HEK293 (cell line): ENCODE measurements at regions not wholly inside any gene's neighbourhood (a gene's known extent, or its start where the extent isn't known, plus 50 kb on each side); places are given as distances from the start of the nearest gene placed in this dataset.

Source experiments
- CTCF ChIA-PET: fragments of 350-600 bp; formaldehyde crosslinking; extraction: SDS; loops from one replicate; lab custom pipeline; 2021; ENCODE audit warnings: antibody characterized with exemption; lab: Yijun Ruan, JAX
- POLR2A ChIA-PET: fragments of 300-600 bp; formaldehyde crosslinking; extraction: SDS; loops from one replicate; lab custom pipeline; 2020; ENCODE audit warnings: antibody characterized with exemption, inconsistent platforms; lab: Yijun Ruan, JAX
- H3K27ac ChIP-seq: fragments of 200-500 bp; sonication (Bioruptor generic); 2 replicates; pipeline ENCODE4 v1.5.1; 2014; ENCODE audit warnings: low read depth, low read length, control low read depth, inconsistent platforms; ENCODE audit errors: extremely low read depth
- H3K36me3 ChIP-seq, 2 experiments: fragments of 200-500 bp in 1 of 2; sonication (Bioruptor generic) in 1 of 2; 1 replicate in 1 of 2; 2 replicates in 1 of 2; pipeline ENCODE4 v1.5.1; 2014 to 2017; ENCODE audit warnings: inconsistent platforms in 2 of 2, low read length in 2 of 2; ENCODE audit not compliant: control insufficient read depth in 2 of 2, insufficient read depth in 1 of 2
- H3K4me1 ChIP-seq: fragments of 200-500 bp; sonication (Bioruptor generic); 2 replicates; pipeline ENCODE4 v1.5.1; 2014; ENCODE audit warnings: mild to moderate bottlenecking, low read length, inconsistent platforms; ENCODE audit not compliant: control insufficient read depth, insufficient read depth
- H3K4me3 ChIP-seq: 2 replicates; pipeline ENCODE4 v1.5.1; 2011; ENCODE audit warnings: low read depth, mild to moderate bottlenecking, control low read depth, low read length, moderate library complexity
- H3K9me3 ChIP-seq: fragments of 200-500 bp; sonication (Bioruptor generic); 2 replicates; pipeline ENCODE4 v1.5.1; 2014; ENCODE audit warnings: low read depth, low read length, inconsistent platforms; ENCODE audit not compliant: control insufficient read depth, insufficient read depth
- HOXC10 ChIP-seq: sonication (generic); formaldehyde crosslinking; IDR thresholded peaks from 2 replicates; pipeline ENCODE4 v1.8.1; 2023; ENCODE audit warnings: mild to moderate bottlenecking, missing genetic modification reagents
- MYNN ChIP-seq: fragments of 450-650 bp; formaldehyde crosslinking; IDR thresholded peaks from 2 replicates; pipeline ENCODE4 v1.5.1; 2016; ENCODE audit warnings: missing biosample characterization, missing genetic modification characterization, borderline replicate concordance
- SCRT1 ChIP-seq: fragments of 450-650 bp; formaldehyde crosslinking; IDR thresholded peaks from 2 replicates; pipeline ENCODE4 v1.5.1; 2016; ENCODE audit warnings: missing biosample characterization, missing genetic modification characterization, borderline replicate concordance
- ZNF133 ChIP-seq: fragments of 450-650 bp; formaldehyde crosslinking; IDR thresholded peaks from 2 replicates; pipeline ENCODE4 v1.5.1; 2016; ENCODE audit warnings: missing biosample characterization, missing genetic modification characterization
- ZNF354C ChIP-seq: fragments of 450-650 bp; formaldehyde crosslinking; IDR thresholded peaks from 2 replicates; pipeline ENCODE4 v1.5.1; 2016; ENCODE audit warnings: missing biosample characterization, missing genetic modification characterization, low read depth, borderline replicate concordance
- ZNF416 ChIP-seq: fragments of 450-650 bp; formaldehyde crosslinking; IDR thresholded peaks from 2 replicates; pipeline ENCODE4 v1.5.1; 2016; ENCODE audit warnings: missing biosample characterization, missing genetic modification characterization
- ZNF501 ChIP-seq: fragments of 450-650 bp; formaldehyde crosslinking; IDR thresholded peaks from 2 replicates; pipeline ENCODE4 v1.5.1; 2016; ENCODE audit warnings: missing biosample characterization, missing genetic modification characterization
- ZNF548 ChIP-seq: fragments of 450-650 bp; formaldehyde crosslinking; IDR thresholded peaks from 2 replicates; pipeline ENCODE4 v1.5.1; 2016; ENCODE audit warnings: missing biosample characterization, missing genetic modification characterization
- ZNF585B ChIP-seq: fragments of 450-650 bp; formaldehyde crosslinking; IDR thresholded peaks from 2 replicates; pipeline ENCODE4 v1.5.1; 2016; ENCODE audit warnings: missing biosample characterization, missing genetic modification characterization
- ZNF610 ChIP-seq: fragments of 450-650 bp; formaldehyde crosslinking; IDR thresholded peaks from 2 replicates; pipeline ENCODE4 v1.5.1; 2016; ENCODE audit warnings: missing biosample characterization, missing genetic modification characterization, borderline replicate concordance
- ZNF677 ChIP-seq: fragments of 450-650 bp; IDR thresholded peaks from 2 replicates; pipeline ENCODE4 v1.5.0; 2018; ENCODE audit warnings: missing biosample characterization, mild to moderate bottlenecking, missing genetic modification characterization, moderate library complexity
- ZNF747 ChIP-seq: fragments of 450-650 bp; formaldehyde crosslinking; IDR thresholded peaks from 2 replicates; pipeline ENCODE4 v1.5.1; 2016; ENCODE audit warnings: missing biosample characterization, missing genetic modification characterization
- TF ChIP-seq, protein P1 (sequence below): fragments of 450-650 bp; formaldehyde crosslinking; conservative IDR thresholded peaks from 2 replicates; pipeline ENCODE4 v1.5.1; 2016; ENCODE audit warnings: low read depth, missing biosample characterization, missing genetic modification characterization
- TF ChIP-seq, protein P2 (sequence below): fragments of 450-650 bp; formaldehyde crosslinking; IDR thresholded peaks from 2 replicates; pipeline ENCODE4 v1.5.0; 2017; ENCODE audit warnings: missing biosample characterization, missing genetic modification characterization, borderline replicate concordance
- TF ChIP-seq, protein P3 (sequence below): fragments of 450-650 bp; IDR thresholded peaks from 2 replicates; pipeline ENCODE4 v1.5.1; 2018; ENCODE audit warnings: missing biosample characterization, mild to moderate bottlenecking, missing genetic modification characterization

- CTCF ChIA-PET, result no interaction called here
- POLR2A ChIA-PET, result no interaction called here
These were observed 87.4 kb upstream of the CDH10 start for GRCh38 chr5:24732184-24732583.

DNA sequence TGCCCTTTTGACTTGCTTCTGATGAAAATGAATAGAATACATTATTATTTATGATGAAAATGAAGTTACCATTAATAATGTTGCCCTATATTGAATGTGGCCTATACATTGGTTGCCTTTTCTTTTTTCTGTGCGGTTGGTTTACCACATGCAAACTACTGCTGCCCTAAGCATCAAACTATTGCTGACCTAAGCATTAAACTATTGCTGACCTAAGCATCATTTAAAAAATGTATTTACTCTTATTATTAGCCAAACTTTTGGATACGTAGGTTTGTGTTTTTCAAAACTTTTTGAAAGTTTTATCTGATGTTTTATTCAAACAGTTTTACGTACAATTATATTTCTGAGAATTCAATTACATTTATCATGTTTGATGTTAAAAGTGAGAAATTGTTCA, 76.0 kb upstream of the CDH10 start:
- no peaks in the 10 kb centered on the region for H3K9me3 ChIP-seq
- no peak overlapping the region for H3K4me3 ChIP-seq
- no peaks in the 10 kb centered on the region for H3K4me1 ChIP-seq
- H3K27ac ChIP-seq, result no peak overlapping the region
- no peak for TF ChIP-seq HOXC10 (CRISPR knock-in tag)
- TF ChIP-seq, protein P1, sequence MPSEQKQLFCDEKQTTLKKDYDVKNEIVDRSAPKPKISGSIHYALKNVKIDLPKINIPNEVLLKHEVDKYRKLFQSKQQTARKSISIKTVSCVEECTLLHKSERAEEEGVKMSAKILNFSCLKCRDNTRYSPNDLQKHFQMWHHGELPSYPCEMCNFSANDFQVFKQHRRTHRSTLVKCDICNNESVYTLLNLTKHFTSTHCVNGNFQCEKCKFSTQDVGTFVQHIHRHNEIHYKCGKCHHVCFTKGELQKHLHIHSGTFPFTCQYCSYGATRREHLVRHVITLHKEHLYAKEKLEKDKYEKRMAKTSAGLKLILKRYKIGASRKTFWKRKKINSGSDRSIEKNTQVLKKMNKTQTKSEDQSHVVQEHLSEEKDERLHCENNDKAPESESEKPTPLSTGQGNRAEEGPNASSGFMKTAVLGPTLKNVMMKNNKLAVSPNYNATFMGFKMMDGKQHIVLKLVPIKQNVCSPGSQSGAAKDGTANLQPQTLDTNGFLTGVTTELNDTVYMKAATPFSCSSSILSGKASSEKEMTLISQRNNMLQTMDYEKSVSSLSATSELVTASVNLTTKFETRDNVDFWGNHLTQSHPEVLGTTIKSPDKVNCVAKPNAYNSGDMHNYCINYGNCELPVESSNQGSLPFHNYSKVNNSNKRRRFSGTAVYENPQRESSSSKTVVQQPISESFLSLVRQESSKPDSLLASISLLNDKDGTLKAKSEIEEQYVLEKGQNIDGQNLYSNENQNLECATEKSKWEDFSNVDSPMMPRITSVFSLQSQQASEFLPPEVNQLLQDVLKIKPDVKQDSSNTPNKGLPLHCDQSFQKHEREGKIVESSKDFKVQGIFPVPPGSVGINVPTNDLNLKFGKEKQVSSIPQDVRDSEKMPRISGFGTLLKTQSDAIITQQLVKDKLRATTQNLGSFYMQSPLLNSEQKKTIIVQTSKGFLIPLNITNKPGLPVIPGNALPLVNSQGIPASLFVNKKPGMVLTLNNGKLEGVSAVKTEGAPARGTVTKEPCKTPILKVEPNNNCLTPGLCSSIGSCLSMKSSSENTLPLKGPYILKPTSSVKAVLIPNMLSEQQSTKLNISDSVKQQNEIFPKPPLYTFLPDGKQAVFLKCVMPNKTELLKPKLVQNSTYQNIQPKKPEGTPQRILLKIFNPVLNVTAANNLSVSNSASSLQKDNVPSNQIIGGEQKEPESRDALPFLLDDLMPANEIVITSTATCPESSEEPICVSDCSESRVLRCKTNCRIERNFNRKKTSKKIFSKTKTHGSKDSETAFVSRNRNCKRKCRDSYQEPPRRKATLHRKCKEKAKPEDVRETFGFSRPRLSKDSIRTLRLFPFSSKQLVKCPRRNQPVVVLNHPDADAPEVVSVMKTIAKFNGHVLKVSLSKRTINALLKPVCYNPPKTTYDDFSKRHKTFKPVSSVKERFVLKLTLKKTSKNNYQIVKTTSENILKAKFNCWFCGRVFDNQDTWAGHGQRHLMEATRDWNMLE (tag by site-specific recombination), result no peak
- TF ChIP-seq ZNF354C (tag by site-specific recombination), result no peak
- no peak for TF ChIP-seq ZNF133
- TF ChIP-seq ZNF747 (tag by site-specific recombination), result no peak
- TF ChIP-seq, protein P2, sequence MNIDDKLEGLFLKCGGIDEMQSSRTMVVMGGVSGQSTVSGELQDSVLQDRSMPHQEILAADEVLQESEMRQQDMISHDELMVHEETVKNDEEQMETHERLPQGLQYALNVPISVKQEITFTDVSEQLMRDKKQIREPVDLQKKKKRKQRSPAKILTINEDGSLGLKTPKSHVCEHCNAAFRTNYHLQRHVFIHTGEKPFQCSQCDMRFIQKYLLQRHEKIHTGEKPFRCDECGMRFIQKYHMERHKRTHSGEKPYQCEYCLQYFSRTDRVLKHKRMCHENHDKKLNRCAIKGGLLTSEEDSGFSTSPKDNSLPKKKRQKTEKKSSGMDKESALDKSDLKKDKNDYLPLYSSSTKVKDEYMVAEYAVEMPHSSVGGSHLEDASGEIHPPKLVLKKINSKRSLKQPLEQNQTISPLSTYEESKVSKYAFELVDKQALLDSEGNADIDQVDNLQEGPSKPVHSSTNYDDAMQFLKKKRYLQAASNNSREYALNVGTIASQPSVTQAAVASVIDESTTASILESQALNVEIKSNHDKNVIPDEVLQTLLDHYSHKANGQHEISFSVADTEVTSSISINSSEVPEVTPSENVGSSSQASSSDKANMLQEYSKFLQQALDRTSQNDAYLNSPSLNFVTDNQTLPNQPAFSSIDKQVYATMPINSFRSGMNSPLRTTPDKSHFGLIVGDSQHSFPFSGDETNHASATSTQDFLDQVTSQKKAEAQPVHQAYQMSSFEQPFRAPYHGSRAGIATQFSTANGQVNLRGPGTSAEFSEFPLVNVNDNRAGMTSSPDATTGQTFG (tag by site-specific recombination), result no peak
- TF ChIP-seq ZNF585B (tag by site-specific recombination), result no peak
- TF ChIP-seq ZNF677 (tag by site-specific recombination), result no peak
- no peak for TF ChIP-seq SCRT1
- TF ChIP-seq ZNF548 (tag by site-specific recombination), result no peak
- no peak for TF ChIP-seq ZNF501 (tag by site-specific recombination)
- TF ChIP-seq ZNF416, result no peak
- TF ChIP-seq ZNF610 (tag by site-specific recombination), result no peak
- no peak for TF ChIP-seq MYNN (tag by site-specific recombination)
- TF ChIP-seq, protein P3, sequence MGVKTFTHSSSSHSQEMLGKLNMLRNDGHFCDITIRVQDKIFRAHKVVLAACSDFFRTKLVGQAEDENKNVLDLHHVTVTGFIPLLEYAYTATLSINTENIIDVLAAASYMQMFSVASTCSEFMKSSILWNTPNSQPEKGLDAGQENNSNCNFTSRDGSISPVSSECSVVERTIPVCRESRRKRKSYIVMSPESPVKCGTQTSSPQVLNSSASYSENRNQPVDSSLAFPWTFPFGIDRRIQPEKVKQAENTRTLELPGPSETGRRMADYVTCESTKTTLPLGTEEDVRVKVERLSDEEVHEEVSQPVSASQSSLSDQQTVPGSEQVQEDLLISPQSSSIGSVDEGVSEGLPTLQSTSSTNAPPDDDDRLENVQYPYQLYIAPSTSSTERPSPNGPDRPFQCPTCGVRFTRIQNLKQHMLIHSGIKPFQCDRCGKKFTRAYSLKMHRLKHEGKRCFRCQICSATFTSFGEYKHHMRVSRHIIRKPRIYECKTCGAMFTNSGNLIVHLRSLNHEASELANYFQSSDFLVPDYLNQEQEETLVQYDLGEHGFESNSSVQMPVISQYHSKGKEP, result no peak
- no peaks in the 10 kb centered on the region for H3K36me3 ChIP-seq
- ChIA-PET POLR2A (no interaction called here), CTCF (interaction anchor here (0.6 kb wide), 1 partner anchor 908 kb away, joined by 3 read pairs; no protein-coding TSS in a partner anchor)

More at GRCh38 chr5:24732184-24732583, 87.4 kb upstream of the CDH10 start:
- H3K9me3 ChIP-seq, result no peaks in the 10 kb centered on the region; the same call in 1 of the 2 replicates
- TF ChIP-seq MYNN (tag by site-specific recombination), result no peak
- no peaks in the 10 kb centered on the region for H3K36me3 ChIP-seq
- H3K4me3 ChIP-seq, result no peak overlapping the region
- H3K27ac ChIP-seq, result no peak overlapping the region
- no peaks in the 10 kb centered on the region for H3K4me1 ChIP-seq
